ENCODE measurements at regions not wholly inside any gene's neighbourhood (a gene's known extent, or its start where the extent isn't known, plus 50 kb on each side); places are given as distances from the start of the nearest gene placed in this dataset.

GRCh38 chr9:93730217-93730616, 153.8 kb downstream of the PHF2 start:
- TF ChIP-seq, protein P1, sequence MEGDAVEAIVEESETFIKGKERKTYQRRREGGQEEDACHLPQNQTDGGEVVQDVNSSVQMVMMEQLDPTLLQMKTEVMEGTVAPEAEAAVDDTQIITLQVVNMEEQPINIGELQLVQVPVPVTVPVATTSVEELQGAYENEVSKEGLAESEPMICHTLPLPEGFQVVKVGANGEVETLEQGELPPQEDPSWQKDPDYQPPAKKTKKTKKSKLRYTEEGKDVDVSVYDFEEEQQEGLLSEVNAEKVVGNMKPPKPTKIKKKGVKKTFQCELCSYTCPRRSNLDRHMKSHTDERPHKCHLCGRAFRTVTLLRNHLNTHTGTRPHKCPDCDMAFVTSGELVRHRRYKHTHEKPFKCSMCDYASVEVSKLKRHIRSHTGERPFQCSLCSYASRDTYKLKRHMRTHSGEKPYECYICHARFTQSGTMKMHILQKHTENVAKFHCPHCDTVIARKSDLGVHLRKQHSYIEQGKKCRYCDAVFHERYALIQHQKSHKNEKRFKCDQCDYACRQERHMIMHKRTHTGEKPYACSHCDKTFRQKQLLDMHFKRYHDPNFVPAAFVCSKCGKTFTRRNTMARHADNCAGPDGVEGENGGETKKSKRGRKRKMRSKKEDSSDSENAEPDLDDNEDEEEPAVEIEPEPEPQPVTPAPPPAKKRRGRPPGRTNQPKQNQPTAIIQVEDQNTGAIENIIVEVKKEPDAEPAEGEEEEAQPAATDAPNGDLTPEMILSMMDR (conservative IDR thresholded peaks at IDR 0.05 in 1 of 2, IDR thresholded peaks at IDR 0.05 in 1 of 2; ENCODE audit: extremely low read depth in 1 of 2, insufficient read depth in 1 of 2, low read depth in 1 of 2, low read length in 2 of 2): no peak
- no peak for TF ChIP-seq EZH2 (IDR thresholded peaks at IDR 0.05; ENCODE audit: borderline replicate concordance, low read length)
